ENCODE measurements at regions not wholly inside any gene's neighbourhood (a gene's known extent, or its start where the extent isn't known, plus 50 kb on each side); places are given as distances from the start of the nearest gene placed in this dataset.

DNA sequence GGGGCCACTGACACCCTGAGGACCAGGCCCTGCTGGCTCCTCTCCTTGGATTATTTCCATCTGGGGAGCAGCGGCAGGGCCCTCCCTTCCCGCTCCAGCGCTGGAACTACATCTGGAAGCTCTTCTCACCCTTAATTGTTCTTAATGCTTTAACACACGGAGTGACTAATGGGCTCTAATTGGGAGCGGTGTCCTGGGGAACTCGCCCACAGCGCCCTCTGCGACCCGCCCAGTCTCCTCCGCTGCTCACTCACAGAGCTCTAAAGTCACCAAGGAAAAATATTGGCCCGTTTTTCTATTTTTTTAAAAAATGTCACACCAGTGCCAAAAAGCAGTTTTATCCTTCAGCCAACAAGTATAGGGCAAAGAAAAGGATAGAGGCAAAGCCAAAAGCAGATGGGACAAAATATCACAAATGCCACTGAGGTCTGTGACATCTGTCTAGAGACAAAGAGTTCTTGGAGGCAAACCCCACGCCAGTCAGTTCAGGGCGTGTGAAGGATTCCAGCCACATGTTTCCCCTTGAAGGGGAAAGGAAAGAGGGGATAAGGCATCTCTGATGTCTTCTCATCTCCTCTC is 134.7 kb downstream of the RBFOX3 start:
- TF ChIP-seq, protein P1, sequence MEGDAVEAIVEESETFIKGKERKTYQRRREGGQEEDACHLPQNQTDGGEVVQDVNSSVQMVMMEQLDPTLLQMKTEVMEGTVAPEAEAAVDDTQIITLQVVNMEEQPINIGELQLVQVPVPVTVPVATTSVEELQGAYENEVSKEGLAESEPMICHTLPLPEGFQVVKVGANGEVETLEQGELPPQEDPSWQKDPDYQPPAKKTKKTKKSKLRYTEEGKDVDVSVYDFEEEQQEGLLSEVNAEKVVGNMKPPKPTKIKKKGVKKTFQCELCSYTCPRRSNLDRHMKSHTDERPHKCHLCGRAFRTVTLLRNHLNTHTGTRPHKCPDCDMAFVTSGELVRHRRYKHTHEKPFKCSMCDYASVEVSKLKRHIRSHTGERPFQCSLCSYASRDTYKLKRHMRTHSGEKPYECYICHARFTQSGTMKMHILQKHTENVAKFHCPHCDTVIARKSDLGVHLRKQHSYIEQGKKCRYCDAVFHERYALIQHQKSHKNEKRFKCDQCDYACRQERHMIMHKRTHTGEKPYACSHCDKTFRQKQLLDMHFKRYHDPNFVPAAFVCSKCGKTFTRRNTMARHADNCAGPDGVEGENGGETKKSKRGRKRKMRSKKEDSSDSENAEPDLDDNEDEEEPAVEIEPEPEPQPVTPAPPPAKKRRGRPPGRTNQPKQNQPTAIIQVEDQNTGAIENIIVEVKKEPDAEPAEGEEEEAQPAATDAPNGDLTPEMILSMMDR (IDR thresholded peaks at IDR 0.05; ENCODE audit: low read depth, low read length): no peak
- no peak overlapping the region for H3K4me3 ChIP-seq (ENCODE audit: low read depth, low read length)
- no peak for DNase-seq (ENCODE audit: low read depth, low spot score)
- in situ Hi-C loops (cut with HindIII; ENCODE audit: low sequenced_read_pairs): no loop called here

DNA sequence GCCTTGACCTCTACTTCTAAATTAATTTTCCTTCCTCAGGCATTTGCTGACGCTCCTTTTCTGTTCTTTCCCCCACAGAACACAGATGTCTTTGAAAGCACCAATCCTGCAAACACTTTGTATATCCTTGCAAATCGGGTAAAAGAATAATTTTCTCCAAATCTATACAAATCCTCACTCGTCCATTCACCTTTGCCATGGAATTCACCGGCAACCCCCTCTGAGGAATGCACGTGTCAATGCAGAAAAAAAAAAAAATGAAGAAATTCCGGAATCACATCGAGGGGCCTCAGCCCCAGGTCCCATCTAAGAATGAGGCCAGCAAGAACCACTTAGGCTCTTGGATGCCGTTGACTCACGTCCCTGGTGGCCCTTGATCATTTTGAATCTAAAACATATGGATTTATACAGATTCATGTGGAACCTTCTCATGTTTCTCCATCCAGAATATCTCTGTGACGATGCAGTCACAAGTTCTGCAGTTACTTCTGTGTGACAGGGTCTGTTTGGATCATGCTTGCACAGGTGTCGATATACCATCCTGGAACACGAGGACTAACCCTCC is 136.9 kb downstream of the RBFOX3 start:
- TF ChIP-seq, protein P1 (IDR thresholded peaks at IDR 0.05; ENCODE audit: low read depth, low read length): no peak
- in situ Hi-C loops (cut with HindIII; ENCODE audit: low sequenced_read_pairs): no loop called here
- no peak overlapping the region for H3K4me3 ChIP-seq (ENCODE audit: low read depth, low read length)
- DNase-seq (ENCODE audit: low read depth, low spot score): no peak

DNA sequence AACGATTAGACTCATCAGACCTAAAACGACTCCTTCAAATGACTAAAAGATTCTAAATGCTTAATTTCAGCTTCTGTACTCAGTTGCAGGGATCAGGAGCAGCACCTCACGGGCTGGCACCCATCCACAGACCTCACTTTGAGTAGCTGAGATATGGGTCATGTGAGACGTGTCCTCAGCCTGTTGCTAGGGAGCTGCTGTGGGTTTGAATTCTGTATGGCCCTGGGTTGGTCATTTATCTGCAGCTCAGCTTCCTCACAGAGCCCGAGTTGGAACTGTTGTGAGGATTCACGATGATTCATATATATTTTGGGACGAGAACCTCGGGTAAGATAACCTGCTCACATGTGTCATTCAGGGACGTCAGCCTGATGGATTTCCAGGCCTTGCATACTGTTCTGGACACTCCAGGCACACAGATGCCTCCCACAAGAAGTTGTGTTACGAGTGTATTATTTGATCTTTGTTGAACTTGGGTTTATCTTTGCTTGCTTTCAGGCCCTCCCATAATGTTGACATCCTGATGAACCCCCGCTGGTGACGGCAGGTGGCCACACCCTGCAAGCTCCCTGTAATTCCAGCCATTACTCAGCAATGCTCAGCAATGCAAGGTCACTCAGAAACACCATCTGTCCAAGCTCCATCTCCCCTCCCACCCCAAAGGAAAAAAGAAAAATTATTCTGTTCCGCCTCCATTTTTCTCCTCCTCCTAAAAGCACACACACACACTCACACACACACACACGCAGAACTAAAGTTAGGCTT is 137.6 kb downstream of the RBFOX3 start:
- no peak for DNase-seq (ENCODE audit: low read depth, low spot score)
- H3K4me3 ChIP-seq (ENCODE audit: low read depth, low read length): no peak overlapping the region
- in situ Hi-C loops (cut with HindIII; ENCODE audit: low sequenced_read_pairs): no loop called here
- TF ChIP-seq, protein P1 (IDR thresholded peaks at IDR 0.05; ENCODE audit: low read depth, low read length): no peak

DNA sequence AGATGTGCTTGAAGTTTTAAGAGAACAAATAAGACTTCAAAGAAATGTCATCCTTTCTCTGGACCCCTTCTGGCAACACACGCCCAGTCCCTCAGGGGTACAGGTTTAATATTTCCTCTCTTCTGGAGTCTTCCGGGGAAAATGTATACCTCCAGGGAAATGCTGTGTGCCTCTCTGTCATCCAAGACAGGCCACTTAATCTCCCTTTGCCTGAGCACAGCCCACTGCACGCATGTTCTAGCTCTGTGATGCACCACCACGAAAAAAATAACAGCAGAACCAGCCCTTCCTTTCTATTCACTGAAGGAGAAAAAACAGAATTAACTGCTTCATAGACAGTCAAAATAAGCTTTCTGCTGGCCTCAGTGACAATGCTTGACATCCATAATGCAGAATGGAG is 140.1 kb downstream of the RBFOX3 start:
- in situ Hi-C loops (cut with HindIII; ENCODE audit: low sequenced_read_pairs): no loop called here
- H3K4me3 ChIP-seq (ENCODE audit: low read depth, low read length): no peak overlapping the region
- TF ChIP-seq, protein P1 (IDR thresholded peaks at IDR 0.05; ENCODE audit: low read depth, low read length): no peak
- no peak for DNase-seq (ENCODE audit: low read depth, low spot score)

DNA sequence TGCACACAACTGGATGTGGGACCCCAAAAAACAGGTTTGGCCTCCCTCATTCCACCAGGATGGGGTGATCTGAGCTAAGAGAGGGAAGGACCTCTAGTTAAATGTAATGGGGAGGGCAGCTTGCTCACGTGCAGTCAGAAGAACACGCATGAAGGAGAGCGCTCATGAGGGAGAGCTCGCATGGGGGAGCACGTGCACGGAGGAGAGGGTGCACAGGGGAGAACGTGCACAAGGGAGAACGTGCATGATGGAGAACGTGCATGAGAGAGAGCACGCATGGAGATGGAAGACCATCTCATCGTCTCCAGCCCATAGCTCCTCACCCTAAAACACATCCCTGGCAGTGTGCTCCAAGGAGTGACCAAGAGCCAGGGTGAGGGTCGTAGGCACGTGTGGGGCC is 141.2 kb downstream of the RBFOX3 start:
- DNase-seq (ENCODE audit: low read depth, low spot score): no peak
- no peak overlapping the region for H3K4me3 ChIP-seq (ENCODE audit: low read depth, low read length)
- in situ Hi-C loops (cut with HindIII; ENCODE audit: low sequenced_read_pairs): no loop called here
- TF ChIP-seq, protein P1 (IDR thresholded peaks at IDR 0.05; ENCODE audit: low read depth, low read length): no peak

DNA sequence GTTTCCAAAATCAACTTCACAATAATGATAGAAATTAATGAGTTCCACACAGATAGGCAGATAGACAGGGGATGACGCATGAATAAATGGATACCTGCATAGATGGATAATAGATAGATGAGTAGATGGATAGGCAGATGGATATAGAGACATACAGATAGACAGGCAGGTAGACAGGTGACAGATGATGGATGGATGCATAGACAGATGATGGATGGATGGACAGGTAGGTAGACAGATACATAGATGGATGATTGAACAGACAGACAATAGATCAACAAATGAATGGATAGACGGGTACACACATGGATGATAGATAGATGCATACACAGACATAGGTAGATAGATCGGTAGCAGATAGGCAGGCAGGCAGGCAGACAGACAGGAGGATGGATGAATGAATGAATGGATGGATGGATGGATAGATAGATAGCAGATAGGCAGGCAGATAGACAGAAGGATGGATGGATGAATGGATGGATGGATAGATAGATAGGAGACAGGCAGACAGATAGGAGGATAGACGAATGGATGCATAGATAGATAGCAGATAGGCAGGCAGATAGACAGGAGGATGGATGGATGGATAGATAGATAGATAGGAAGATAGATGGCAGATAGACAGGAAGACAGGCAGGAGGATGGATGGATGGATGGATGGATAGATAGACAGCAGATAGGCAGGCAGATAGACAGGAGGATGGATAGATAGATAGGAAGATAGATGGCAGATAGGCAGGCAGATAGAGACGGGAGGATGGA is 142.5 kb downstream of the RBFOX3 start:
- no peak overlapping the region for H3K4me3 ChIP-seq (ENCODE audit: low read depth, low read length)
- no peak for DNase-seq (ENCODE audit: low read depth, low spot score)
- in situ Hi-C loops (cut with HindIII; ENCODE audit: low sequenced_read_pairs): no loop called here
- TF ChIP-seq, protein P1 (IDR thresholded peaks at IDR 0.05; ENCODE audit: low read depth, low read length): no peak
